Lower lobe of right lung (tissue), 2 donors: ENCODE measurements at regions not wholly inside any gene's neighbourhood (a gene's known extent, or its start where the extent isn't known, plus 50 kb on each side); places are given as distances from the start of the nearest gene placed in this dataset.

ENCODE experiments used
- ATAC-seq, 2 donors: fragments of 200-7000 bp; cut with Tn5 transposase; one replicate each; pipeline ENCODE4 v1.9.1; 2020 to 2022; ENCODE audit warnings: mild to moderate bottlenecking in 2 of 2, moderate library complexity in 2 of 2
- DNase-seq: peaks from one replicate; pipeline ENCODE4 v3.0.0-alpha.2; 2020
- H3K27ac ChIP-seq: fragments of 200-600 bp; one replicate; pipeline ENCODE4 v1.8.0; 2022
- H3K27me3 ChIP-seq: fragments of 200-600 bp; one replicate; pipeline ENCODE4 v1.8.0; 2022; ENCODE audit warnings: low read depth
- H3K36me3 ChIP-seq: fragments of 200-600 bp; one replicate; pipeline ENCODE4 v1.8.0; 2022; ENCODE audit warnings: mild to moderate bottlenecking
- H3K4me1 ChIP-seq: fragments of 200-600 bp; one replicate; pipeline ENCODE4 v1.8.0; 2022
- H3K4me3 ChIP-seq: fragments of 200-600 bp; one replicate; pipeline ENCODE4 v1.8.0; 2022; ENCODE audit warnings: mild to moderate bottlenecking
- H3K9me3 ChIP-seq: fragments of 200-600 bp; one replicate; pipeline ENCODE4 v1.8.0; 2022
- intact Hi-C: fragments of 100-400 bp; cut with DNase I; formaldehyde crosslinking; loops from one replicate; pipeline ENCODE4 v1.11.0; 2022
- TF ChIP-seq, protein P1 (sequence below): fragments of 200-600 bp; IDR thresholded peaks from one replicate; pipeline ENCODE4 v1.8.0; 2022; ENCODE audit warnings: antibody characterized with exemption, mild to moderate bottlenecking
- donor health status: DM: no; HTN: yes; CAD: no; lungs with severe emphysema.

DNA sequence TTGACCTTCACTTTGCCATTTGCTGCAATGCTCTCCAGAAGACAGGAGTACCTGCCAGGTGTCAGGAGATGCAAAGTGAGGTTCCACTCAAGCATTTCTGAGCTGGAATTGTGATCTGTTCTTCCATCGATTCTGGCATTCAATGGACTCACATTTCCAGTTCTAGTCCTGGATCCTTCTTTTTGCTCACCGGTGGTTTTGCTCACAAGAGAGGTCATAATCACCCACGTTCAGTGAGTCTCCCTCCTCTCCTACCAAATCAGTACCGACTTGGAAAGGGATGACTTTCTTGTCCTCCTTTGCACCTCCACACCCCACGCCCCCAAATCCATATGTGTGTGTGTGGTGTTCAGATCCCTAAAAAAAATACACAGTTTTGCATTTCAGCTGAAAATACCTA, 206.7 kb upstream of the IGF1R start:
- intact Hi-C loops: no loop called here
- Histone ChIP-seq H3K4me1 (no peaks in the 10 kb centered on the region), H3K36me3 (no peaks in the 10 kb centered on the region), H3K27ac (no peak overlapping the region), H3K4me3 (no peak overlapping the region), H3K9me3 (no peaks in the 10 kb centered on the region), H3K27me3 (peaks cover 9% of the 10 kb centered on the region)
- TF ChIP-seq, protein P1, sequence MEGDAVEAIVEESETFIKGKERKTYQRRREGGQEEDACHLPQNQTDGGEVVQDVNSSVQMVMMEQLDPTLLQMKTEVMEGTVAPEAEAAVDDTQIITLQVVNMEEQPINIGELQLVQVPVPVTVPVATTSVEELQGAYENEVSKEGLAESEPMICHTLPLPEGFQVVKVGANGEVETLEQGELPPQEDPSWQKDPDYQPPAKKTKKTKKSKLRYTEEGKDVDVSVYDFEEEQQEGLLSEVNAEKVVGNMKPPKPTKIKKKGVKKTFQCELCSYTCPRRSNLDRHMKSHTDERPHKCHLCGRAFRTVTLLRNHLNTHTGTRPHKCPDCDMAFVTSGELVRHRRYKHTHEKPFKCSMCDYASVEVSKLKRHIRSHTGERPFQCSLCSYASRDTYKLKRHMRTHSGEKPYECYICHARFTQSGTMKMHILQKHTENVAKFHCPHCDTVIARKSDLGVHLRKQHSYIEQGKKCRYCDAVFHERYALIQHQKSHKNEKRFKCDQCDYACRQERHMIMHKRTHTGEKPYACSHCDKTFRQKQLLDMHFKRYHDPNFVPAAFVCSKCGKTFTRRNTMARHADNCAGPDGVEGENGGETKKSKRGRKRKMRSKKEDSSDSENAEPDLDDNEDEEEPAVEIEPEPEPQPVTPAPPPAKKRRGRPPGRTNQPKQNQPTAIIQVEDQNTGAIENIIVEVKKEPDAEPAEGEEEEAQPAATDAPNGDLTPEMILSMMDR: no peak
- ATAC-seq (no peak), DNase-seq (no peak)

DNA sequence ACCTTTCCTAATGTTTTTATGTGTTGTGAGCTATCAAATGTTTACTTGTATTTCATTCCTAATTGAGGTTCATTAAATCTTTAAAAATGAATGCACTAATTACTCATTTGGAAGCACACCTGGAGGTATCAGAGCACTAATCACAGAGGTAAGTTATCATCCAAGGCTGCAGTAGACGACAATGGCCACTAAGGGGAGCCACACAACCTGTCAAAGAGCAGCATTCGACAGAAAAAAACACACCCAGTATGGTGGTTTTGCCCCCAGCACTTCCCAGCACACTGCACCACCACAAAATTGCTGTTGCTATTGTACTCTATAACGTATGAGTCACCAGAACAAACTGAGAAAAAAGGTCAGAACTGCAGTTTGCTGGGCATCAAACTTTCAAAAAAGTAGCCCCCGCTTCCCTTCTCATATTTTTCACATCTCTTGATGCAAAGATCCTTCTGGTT, 205.9 kb upstream of the IGF1R start:
- TF ChIP-seq, protein P1: peak; percentile 68
- Histone ChIP-seq H3K27me3 (peaks cover 8% of the 10 kb centered on the region), H3K4me1 (no peaks in the 10 kb centered on the region), H3K4me3 (no peak overlapping the region), H3K9me3 (no peaks in the 10 kb centered on the region), H3K27ac (no peak overlapping the region), H3K36me3 (no peaks in the 10 kb centered on the region)
- DNase-seq (no peak), ATAC-seq (peak; percentile 71 to 74)
- intact Hi-C loops: no loop called here

DNA sequence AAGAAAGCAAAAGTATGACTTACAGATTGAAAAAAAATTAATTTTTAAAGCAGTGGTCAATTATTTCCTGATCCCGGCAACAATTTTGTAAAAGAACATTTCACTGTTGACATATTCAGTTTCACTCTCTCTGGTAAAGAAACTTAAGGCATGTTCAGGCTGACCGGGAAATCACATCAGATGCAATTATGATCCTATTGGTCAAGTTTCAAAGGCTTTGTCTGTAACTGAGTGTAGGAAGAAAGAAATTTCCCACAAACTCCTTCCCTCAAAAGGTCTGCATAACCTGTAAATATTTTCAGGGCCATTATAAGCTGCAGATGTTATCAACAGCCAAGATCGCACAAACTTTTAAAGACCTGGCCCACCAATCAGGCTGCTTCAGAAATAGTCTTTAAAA, 205.4 kb upstream of the IGF1R start:
- DNase-seq: no peak
- no peaks in the 10 kb centered on the region for H3K9me3 ChIP-seq
- H3K27ac ChIP-seq: no peak overlapping the region
- intact Hi-C loops: no loop called here
- no peaks in the 10 kb centered on the region for H3K4me1 ChIP-seq
- H3K27me3 ChIP-seq: peaks cover 8% of the 10 kb centered on the region
- TF ChIP-seq, protein P1: no peak
- H3K36me3 ChIP-seq: no peaks in the 10 kb centered on the region
- H3K4me3 ChIP-seq: no peak overlapping the region
- ATAC-seq: no peak

DNA sequence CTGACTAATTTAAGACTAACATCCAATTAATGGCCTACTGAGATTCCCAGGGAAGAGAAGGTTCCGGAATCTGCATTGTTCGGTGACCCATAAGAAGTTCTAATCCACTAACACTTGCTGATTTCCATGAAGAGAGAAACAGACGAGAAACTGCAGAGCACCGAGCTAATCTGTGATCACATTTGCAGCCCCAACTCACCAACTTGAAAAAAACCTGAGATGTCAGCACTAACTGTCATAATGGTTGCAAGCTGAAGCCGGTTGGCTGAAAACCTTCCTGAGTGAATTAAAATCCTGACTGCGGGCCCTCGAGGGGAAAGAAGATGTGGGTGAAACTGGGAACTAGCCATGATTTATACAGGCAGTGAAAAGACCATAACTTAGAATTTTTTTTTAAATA, 204.8 kb upstream of the IGF1R start:
- TF ChIP-seq, protein P1: no peak
- ATAC-seq: no peak
- no peak overlapping the region for H3K4me3 ChIP-seq
- no peak overlapping the region for H3K27ac ChIP-seq
- H3K4me1 ChIP-seq: no peaks in the 10 kb centered on the region
- H3K36me3 ChIP-seq: no peaks in the 10 kb centered on the region
- no peaks in the 10 kb centered on the region for H3K9me3 ChIP-seq
- intact Hi-C loops: no loop called here
- H3K27me3 ChIP-seq: peaks cover 8% of the 10 kb centered on the region
- no peak for DNase-seq

DNA sequence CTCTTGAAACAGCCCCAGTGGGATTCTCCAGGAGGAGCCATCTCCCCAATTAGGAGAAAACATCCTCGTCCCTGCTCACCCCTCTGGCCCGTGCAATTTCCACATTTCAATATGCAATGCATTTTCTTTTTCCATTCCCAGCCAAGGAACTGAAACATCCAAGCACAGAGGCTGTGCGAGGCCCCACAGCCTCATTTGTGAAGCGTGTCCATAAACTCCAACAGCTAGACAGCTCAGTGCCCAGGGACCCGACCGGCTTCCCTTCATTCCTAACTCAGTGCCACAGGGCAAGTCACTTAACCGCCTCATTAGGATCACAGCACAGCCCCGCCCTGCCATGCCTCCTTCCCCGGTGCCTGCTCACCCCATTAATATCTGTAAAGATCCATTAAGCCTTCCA, 204.2 kb upstream of the IGF1R start:
- ATAC-seq (no peak), DNase-seq (no peak)
- Histone ChIP-seq H3K27ac (no peak overlapping the region), H3K27me3 (peaks cover 8% of the 10 kb centered on the region), H3K36me3 (no peaks in the 10 kb centered on the region), H3K4me3 (no peak overlapping the region), H3K4me1 (no peaks in the 10 kb centered on the region), H3K9me3 (no peaks in the 10 kb centered on the region)
- TF ChIP-seq, protein P1: no peak
- intact Hi-C loops: no loop called here

DNA sequence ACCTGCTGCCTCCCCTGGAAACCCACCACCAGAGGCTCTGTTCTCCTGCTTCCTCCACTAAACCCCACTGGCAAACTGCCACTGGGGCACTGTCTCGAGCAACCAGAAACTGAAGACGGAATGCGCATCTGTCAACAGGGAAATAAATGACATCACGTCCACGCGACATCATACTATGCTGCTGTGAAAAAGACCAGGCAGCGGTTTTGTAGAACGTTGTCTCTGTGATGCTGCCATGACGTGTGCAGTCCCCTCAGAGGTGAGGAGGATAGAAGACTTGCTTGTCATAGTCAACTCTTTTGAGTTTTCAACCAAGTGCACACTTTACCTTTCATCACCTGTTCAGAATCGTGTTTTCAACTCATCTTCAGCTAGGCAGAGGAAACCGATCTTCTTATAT, 203.0 kb upstream of the IGF1R start:
- intact Hi-C loops: no loop called here
- ATAC-seq: no peak

More for the DNA sequence above, 203.0 kb upstream of the IGF1R start:
- Histone ChIP-seq H3K27me3 (peaks cover 8% of the 10 kb centered on the region), H3K4me1 (no peaks in the 10 kb centered on the region), H3K36me3 (no peaks in the 10 kb centered on the region), H3K4me3 (no peak overlapping the region), H3K27ac (no peak overlapping the region), H3K9me3 (no peaks in the 10 kb centered on the region)
- TF ChIP-seq, protein P1: no peak
- DNase-seq: no peak
